IMR-90 (cell line): ENCODE measurements at regions not wholly inside any gene's neighbourhood (a gene's known extent, or its start where the extent isn't known, plus 50 kb on each side); places are given as distances from the start of the nearest gene placed in this dataset.

ENCODE experiments used
- ATAC-seq: fragments of 200-7000 bp; cut with Tn5 transposase; 2 replicates; pipeline ENCODE4 v1.9.1; 2020; ENCODE audit warnings: low read depth, mild to moderate bottlenecking, moderate library complexity
- BruUV-seq: library from RNA; stranded (reverse); fragments of 400-500 nt; replicated peaks from 2 replicates; lab custom pipeline; 2021; lab: Mats Ljungman, UMichigan
- CTCF ChIA-PET: fragments of 300-600 bp; formaldehyde crosslinking; extraction: SDS; loops from one replicate; lab custom pipeline; 2021; ENCODE audit warnings: antibody characterized with exemption; lab: Yijun Ruan, JAX
- POLR2A ChIA-PET: fragments of 300-600 bp; sonication (Branson Sonifier 250); formaldehyde crosslinking; loops from one replicate; lab custom pipeline; 2022; ENCODE audit warnings: antibody characterized with exemption; ENCODE audit not compliant: unreplicated experiment; lab: Charles Lee
- DNase-seq: peaks from one replicate; pipeline ENCODE4 v3.0.0; 2013
- H2AFZ ChIP-seq: replicated peaks from 2 replicates; pipeline ENCODE3; 2013; ENCODE audit warnings: low read length, mild to moderate bottlenecking; ENCODE audit not compliant: poor library complexity
- H2AK5ac ChIP-seq: 2 replicates; pipeline ENCODE4 v1.6.1; 2013; ENCODE audit warnings: low read depth, low read length, inconsistent platforms
- H2AK9ac ChIP-seq: replicated peaks from 2 replicates; pipeline ENCODE3; 2013; ENCODE audit warnings: mild to moderate bottlenecking, low read depth, low read length, moderate library complexity; ENCODE audit not compliant: poor library complexity
- H2BK120ac ChIP-seq: 2 replicates; pipeline ENCODE4 v1.6.1; 2013; ENCODE audit warnings: low read depth, low read length, inconsistent platforms
- H2BK15ac ChIP-seq: 3 replicates; pipeline ENCODE4 v1.6.1; 2013; ENCODE audit warnings: low read depth, low read length, inconsistent platforms
- H2BK20ac ChIP-seq: 2 replicates; pipeline ENCODE4 v1.6.1; 2013; ENCODE audit warnings: low read depth, mild to moderate bottlenecking, inconsistent platforms, low read length, moderate library complexity
- H2BK5ac ChIP-seq: 2 replicates; pipeline ENCODE4 v1.6.1; 2013; ENCODE audit warnings: mild to moderate bottlenecking, low read depth, low read length, inconsistent platforms; ENCODE audit not compliant: poor library complexity, severe bottlenecking
- H3K14ac ChIP-seq: replicated peaks from 2 replicates; pipeline ENCODE4 v1.6.1; 2013; ENCODE audit warnings: low read depth, low read length, inconsistent platforms
- H3K18ac ChIP-seq: 2 replicates; pipeline ENCODE4 v1.6.1; 2013; ENCODE audit warnings: low read depth, low read length, control low read depth
- H3K23ac ChIP-seq: 2 replicates; pipeline ENCODE4 v1.6.1; 2013; ENCODE audit warnings: low read depth, low read length, inconsistent platforms
- H3K27ac ChIP-seq: 2 replicates; pipeline ENCODE4 v1.5.1; 2013; ENCODE audit warnings: mild to moderate bottlenecking, control low read depth, low read length; ENCODE audit not compliant: insufficient read depth
- H3K27me3 ChIP-seq: 2 replicates; pipeline ENCODE4 v1.6.1; 2013; ENCODE audit warnings: low read length; ENCODE audit not compliant: control insufficient read depth, insufficient read depth
- H3K36me3 ChIP-seq: 2 replicates; pipeline ENCODE4 v1.6.1; 2013; ENCODE audit warnings: low read length, mixed read lengths; ENCODE audit not compliant: control insufficient read depth, insufficient read depth
- H3K4ac ChIP-seq: 2 replicates; pipeline ENCODE4 v1.6.1; 2013; ENCODE audit warnings: low read depth, low read length, inconsistent platforms
- H3K4me1 ChIP-seq: 2 replicates; pipeline ENCODE4 v1.6.1; 2013; ENCODE audit warnings: low read length, mixed read lengths; ENCODE audit not compliant: control insufficient read depth, insufficient read depth
- H3K4me2 ChIP-seq: 2 replicates; pipeline ENCODE4 v1.6.1; 2013; ENCODE audit warnings: low read depth, mild to moderate bottlenecking, control low read depth, low read length, moderate library complexity
- H3K4me3 ChIP-seq: 2 replicates; pipeline ENCODE4 v1.5.1; 2013; ENCODE audit warnings: low read depth, mild to moderate bottlenecking, control low read depth, low read length, moderate library complexity; ENCODE audit not compliant: insufficient read depth
- H3K56ac ChIP-seq: 2 replicates; pipeline ENCODE4 v1.6.1; 2013; ENCODE audit warnings: low read length, inconsistent platforms; ENCODE audit not compliant: insufficient read depth; ENCODE audit errors: extremely low read depth
- H3K79me1 ChIP-seq, 2 experiments: 2 replicates each; pipeline ENCODE4 v1.6.1; 2013; ENCODE audit warnings: low read length in 2 of 2, inconsistent platforms in 1 of 2, low read depth in 1 of 2
- H3K9ac ChIP-seq: 2 replicates; pipeline ENCODE4 v1.6.1; 2013; ENCODE audit warnings: low read depth, low read length, control low read depth
- H3K9me1 ChIP-seq: 2 replicates; pipeline ENCODE4 v1.6.1; 2013; ENCODE audit warnings: low read length, inconsistent platforms; ENCODE audit not compliant: insufficient read depth
- H3K9me3 ChIP-seq: 2 replicates; pipeline ENCODE4 v1.6.1; 2013; ENCODE audit warnings: low read length; ENCODE audit not compliant: control insufficient read depth, insufficient read depth
- H4K20me1 ChIP-seq: 2 replicates; pipeline ENCODE4 v1.6.1; 2013; ENCODE audit warnings: low read length, inconsistent platforms; ENCODE audit not compliant: insufficient read depth
- H4K5ac ChIP-seq: 2 replicates; pipeline ENCODE4 v1.6.1; 2013; ENCODE audit warnings: mild to moderate bottlenecking, low read depth, low read length, control low read depth
- H4K8ac ChIP-seq, 2 experiments: 2 replicates each; pipeline ENCODE4 v1.6.1; 2013; ENCODE audit warnings: low read depth in 2 of 2, low read length in 2 of 2, control low read depth in 1 of 2, inconsistent platforms in 1 of 2
- H4K91ac ChIP-seq: 2 replicates; pipeline ENCODE4 v1.6.1; 2013; ENCODE audit warnings: low read depth, low read length, inconsistent platforms; ENCODE audit not compliant: insufficient read depth
- BHLHE40 ChIP-seq: fragments of 150-350 bp; IDR thresholded peaks from 2 replicates; pipeline ENCODE4 v1.6.1; 2016; ENCODE audit warnings: mild to moderate bottlenecking, low read depth, low read length
- CEBPB ChIP-seq: IDR thresholded peaks from 2 replicates; pipeline ENCODE4 v1.6.1; 2012; ENCODE audit warnings: low read depth, low read length, improper control_type of control experiment
- CHD1 ChIP-seq: IDR thresholded peaks from 2 replicates; pipeline ENCODE4 v1.6.1; 2012; ENCODE audit warnings: low read depth, low read length, improper control_type of control experiment
- FOS ChIP-seq: fragments of 150-350 bp; IDR thresholded peaks from 2 replicates; pipeline ENCODE4 v1.6.1; 2016; ENCODE audit warnings: low read depth, low read length
- MAFK ChIP-seq: IDR thresholded peaks from 2 replicates; pipeline ENCODE4 v1.6.1; 2012; ENCODE audit warnings: low read depth, low read length, improper control_type of control experiment
- MAZ ChIP-seq: IDR thresholded peaks from 2 replicates; pipeline ENCODE4 v1.6.1; 2012; ENCODE audit warnings: low read depth, mild to moderate bottlenecking, low read length, improper control_type of control experiment, moderate library complexity, borderline replicate concordance
- MXI1 ChIP-seq: IDR thresholded peaks from 2 replicates; pipeline ENCODE4 v1.6.1; 2012; ENCODE audit warnings: low read depth, mild to moderate bottlenecking, low read length, moderate library complexity, borderline replicate concordance
- NFE2L2 ChIP-seq: fragments of 150-350 bp; IDR thresholded peaks from 2 replicates; pipeline ENCODE4 v1.6.1; 2016; ENCODE audit warnings: low read depth, mild to moderate bottlenecking, low read length
- POLR2A ChIP-seq: IDR thresholded peaks from 2 replicates; pipeline ENCODE4 v1.6.1; 2012; ENCODE audit warnings: mild to moderate bottlenecking, low read depth, low read length
- RAD21 ChIP-seq: IDR thresholded peaks from 2 replicates; pipeline ENCODE4 v1.6.1; 2012; ENCODE audit warnings: low read length, improper control_type of control experiment
- RCOR1 ChIP-seq: IDR thresholded peaks from 2 replicates; pipeline ENCODE4 v1.6.1; 2012; ENCODE audit warnings: mild to moderate bottlenecking, low read length, improper control_type of control experiment; ENCODE audit not compliant: insufficient replicate concordance
- RFX5 ChIP-seq: IDR thresholded peaks from 2 replicates; pipeline ENCODE4 v1.8.0; 2012; ENCODE audit warnings: low read depth, mild to moderate bottlenecking, low read length, moderate library complexity
- SMC3 ChIP-seq: fragments of 150-350 bp; IDR thresholded peaks from 2 replicates; pipeline ENCODE4 v1.6.1; 2016; ENCODE audit warnings: low read depth, mild to moderate bottlenecking, antibody characterized with exemption, low read length, moderate library complexity
- USF2 ChIP-seq: fragments of 150-350 bp; IDR thresholded peaks from 2 replicates; pipeline ENCODE4 v1.6.1; 2017; ENCODE audit warnings: mild to moderate bottlenecking, antibody characterized with exemption, low read length, low read depth
- WGBS, 2 experiments: methylation state at CpG; one replicate each; pipeline versions ENCODE4 v1.1.5 to v1.1.7; 2013; ENCODE audit warnings: missing lambda C conversion rate in 2 of 2; ENCODE audit not compliant: insufficient read length in 1 of 2; ENCODE audit errors: extremely low coverage in 2 of 2; 5-methylcytosine and 5-hydroxymethylcytosine counted together
- dilution Hi-C: fragments of 300-500 bp; cut with HindIII; formaldehyde crosslinking; loops from one replicate; pipeline ENCODE4 v1.14.3; 2018; ENCODE audit warnings: low sequenced_read_pairs; ENCODE audit not compliant: unreplicated experiment
- in situ Hi-C: fragments of 300-500 bp; cut with MboI; formaldehyde crosslinking; loops from 3 replicates; pipeline ENCODE4 v1.14.3; 2019; ENCODE audit warnings: low sequenced_read_pairs, inconsistent platforms, mixed read lengths
- intact Hi-C: fragments of 100-400 bp; cut with micrococcal nuclease; formaldehyde crosslinking; loops from 2 replicates; pipeline ENCODE4 v1.10.0; 2022
- TF ChIP-seq, protein P1 (sequence below): conservative IDR thresholded peaks from 2 replicates; pipeline ENCODE4 v1.5.1; 2012; ENCODE audit warnings: mild to moderate bottlenecking, low read depth, low read length, improper control_type of control experiment
- TF ChIP-seq, protein P2 (sequence below): fragments of 150-350 bp; IDR thresholded peaks from 2 replicates; pipeline ENCODE4 v1.6.1; 2016; ENCODE audit warnings: low read depth, mild to moderate bottlenecking, low read length, moderate library complexity, borderline replicate concordance

- dilution Hi-C loops (no loop called here), intact Hi-C loops (no loop called here), in situ Hi-C loops (no loop called here)
- Histone ChIP-seq H2BK15ac (no peak overlapping the region), H3K14ac (no peak overlapping the region; the same call in 1 of the 2 replicates), H4K20me1 (no peaks in the 10 kb centered on the region), H3K4me3 (no peak overlapping the region), H3K27me3 (no peaks in the 10 kb centered on the region), H3K79me1 (no peaks in the 10 kb centered on the region), H3K4ac (no peak overlapping the region), H2AK9ac (no peak overlapping the region), H2AK5ac (no peak overlapping the region), H3K56ac (no peak overlapping the region), H3K9me1 (peaks cover 2% of the 10 kb centered on the region; the same call in 1 of the 2 replicates), H3K9ac (no peak overlapping the region), H3K4me1 (peaks cover 11% of the 10 kb centered on the region), H3K36me3 (no peaks in the 10 kb centered on the region), H2BK20ac (no peak overlapping the region), H4K91ac (no peak overlapping the region), H4K5ac (no peak overlapping the region), H3K18ac (no peak overlapping the region), H3K9me3 (no peaks in the 10 kb centered on the region), H2BK5ac (no peak overlapping the region), H2BK120ac (no peak overlapping the region), H3K4me2 (no peak overlapping the region), H3K23ac (no peak overlapping the region), H3K27ac (no peak overlapping the region), H4K8ac (no peak overlapping the region), H2AFZ (no peak overlapping the region)
- POLR2A ChIA-PET, result no interaction called here
- no CpG with 5 or more reads among the region's 1 CpG for WGBS, 2 experiments
- CTCF ChIA-PET, result no interaction called here
- no peak for DNase-seq
- TF ChIP-seq CHD1 (no peak), FOS (no peak), MAZ (no peak), MXI1 (no peak), SMC3 (no peak), BHLHE40 (no peak), USF2 (no peak), CEBPB (no peak), RAD21 (no peak), POLR2A (no peak), NFE2L2 (no peak), MAFK (no peak), RCOR1 (no peak), RFX5 (no peak)
- TF ChIP-seq, protein P1, sequence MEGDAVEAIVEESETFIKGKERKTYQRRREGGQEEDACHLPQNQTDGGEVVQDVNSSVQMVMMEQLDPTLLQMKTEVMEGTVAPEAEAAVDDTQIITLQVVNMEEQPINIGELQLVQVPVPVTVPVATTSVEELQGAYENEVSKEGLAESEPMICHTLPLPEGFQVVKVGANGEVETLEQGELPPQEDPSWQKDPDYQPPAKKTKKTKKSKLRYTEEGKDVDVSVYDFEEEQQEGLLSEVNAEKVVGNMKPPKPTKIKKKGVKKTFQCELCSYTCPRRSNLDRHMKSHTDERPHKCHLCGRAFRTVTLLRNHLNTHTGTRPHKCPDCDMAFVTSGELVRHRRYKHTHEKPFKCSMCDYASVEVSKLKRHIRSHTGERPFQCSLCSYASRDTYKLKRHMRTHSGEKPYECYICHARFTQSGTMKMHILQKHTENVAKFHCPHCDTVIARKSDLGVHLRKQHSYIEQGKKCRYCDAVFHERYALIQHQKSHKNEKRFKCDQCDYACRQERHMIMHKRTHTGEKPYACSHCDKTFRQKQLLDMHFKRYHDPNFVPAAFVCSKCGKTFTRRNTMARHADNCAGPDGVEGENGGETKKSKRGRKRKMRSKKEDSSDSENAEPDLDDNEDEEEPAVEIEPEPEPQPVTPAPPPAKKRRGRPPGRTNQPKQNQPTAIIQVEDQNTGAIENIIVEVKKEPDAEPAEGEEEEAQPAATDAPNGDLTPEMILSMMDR, result no peak
- TF ChIP-seq, protein P2, sequence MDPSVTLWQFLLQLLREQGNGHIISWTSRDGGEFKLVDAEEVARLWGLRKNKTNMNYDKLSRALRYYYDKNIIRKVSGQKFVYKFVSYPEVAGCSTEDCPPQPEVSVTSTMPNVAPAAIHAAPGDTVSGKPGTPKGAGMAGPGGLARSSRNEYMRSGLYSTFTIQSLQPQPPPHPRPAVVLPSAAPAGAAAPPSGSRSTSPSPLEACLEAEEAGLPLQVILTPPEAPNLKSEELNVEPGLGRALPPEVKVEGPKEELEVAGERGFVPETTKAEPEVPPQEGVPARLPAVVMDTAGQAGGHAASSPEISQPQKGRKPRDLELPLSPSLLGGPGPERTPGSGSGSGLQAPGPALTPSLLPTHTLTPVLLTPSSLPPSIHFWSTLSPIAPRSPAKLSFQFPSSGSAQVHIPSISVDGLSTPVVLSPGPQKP, result no peak
- BruUV-seq, result no TSS peak
- no peak for ATAC-seq
Measured at GRCh38 chr12:92543359-92543758, 159.4 kb upstream of the PLEKHG7 start.
